ENCODE measurements at regions not wholly inside any gene's neighbourhood (a gene's known extent, or its start where the extent isn't known, plus 50 kb on each side); places are given as distances from the start of the nearest gene placed in this dataset.
A peak's percentile ranks its signal among the peaks of the same experiment; 100 is the strongest.
"Not testable (repeated sequence)": the region's sequence is repeated elsewhere in the genome, so short reads cannot be mapped to it uniquely, and the experiment has no call there.

- peak; percentile 67 to 98 (median 95) for DNase-seq
Measured at GRCh38 chr15:26082221-26083109, 219.3 kb upstream of the ATP10A start.

GRCh38 chr15:26081758-26082220 is 218.7 kb upstream of the ATP10A start:
- DNase-seq: peak in 1 of 58 donors; percentile 42

- no peak for DNase-seq
Measured at GRCh38 chr15:26075770-26076169, 212.6 kb upstream of the ATP10A start.

- DNase-seq: no peak
Measured at GRCh38 chr15:26073430-26074333, 210.6 kb upstream of the ATP10A start.

GRCh38 chr15:26070095-26070532 is 207.0 kb upstream of the ATP10A start:
- peak in 34 of 58 donors; percentile 4 to 69 (median 23) for DNase-seq

GRCh38 chr15:26069231-26069641 is 206.1 kb upstream of the ATP10A start:
- DNase-seq: no peak

- no peak for DNase-seq
Measured at GRCh38 chr15:26066896-26067295, 203.8 kb upstream of the ATP10A start.

GRCh38 chr15:26065723-26066122 is 202.6 kb upstream of the ATP10A start:
- DNase-seq: no peak

- DNase-seq: no peak
Measured at GRCh38 chr15:26061248-26061647, 198.1 kb upstream of the ATP10A start.

GRCh38 chr15:26056766-26057165 is 193.6 kb upstream of the ATP10A start:
- not testable (repeated sequence) for DNase-seq

- no peak for DNase-seq
Measured at GRCh38 chr15:26051761-26052675, 188.9 kb upstream of the ATP10A start.

- DNase-seq: peak in 2 of 58 donors; percentile 16 to 26
Measured at GRCh38 chr15:26050984-26051383, 187.9 kb upstream of the ATP10A start.

GRCh38 chr15:26049900-26050657 is 187.0 kb upstream of the ATP10A start:
- no peak for DNase-seq

GRCh38 chr15:26048669-26049068 is 185.5 kb upstream of the ATP10A start:
- no peak for DNase-seq

- no peak for DNase-seq
Measured at GRCh38 chr15:26045516-26045915, 182.4 kb upstream of the ATP10A start.

GRCh38 chr15:26043018-26043417 is 179.9 kb upstream of the ATP10A start:
- DNase-seq: no peak

GRCh38 chr15:26038693-26039092 is 175.6 kb upstream of the ATP10A start:
- DNase-seq: peak in 7 of 58 donors; percentile 6 to 52 (median 17)

GRCh38 chr15:26037369-26037768 is 174.2 kb upstream of the ATP10A start:
- DNase-seq: no peak

- DNase-seq: no peak
Measured at GRCh38 chr15:26033493-26033892, 170.4 kb upstream of the ATP10A start.
